ENCODE measurements at regions not wholly inside any gene's neighbourhood (a gene's known extent, or its start where the extent isn't known, plus 50 kb on each side); places are given as distances from the start of the nearest gene placed in this dataset.

GRCh38 chr11:19445771-19446170, 205.0 kb upstream of the E2F8 start:
- no peak for TF ChIP-seq CTCF (IDR thresholded peaks at IDR 0.05)
- TF ChIP-seq POLR2A (IDR thresholded peaks at IDR 0.05), result no peak
